ENCODE measurements at regions not wholly inside any gene's neighbourhood (a gene's known extent, or its start where the extent isn't known, plus 50 kb on each side); places are given as distances from the start of the nearest gene placed in this dataset.
A peak's percentile ranks its signal among the peaks of the same experiment; 100 is the strongest.

GRCh38 chr2:60661073-60661738, 94.9 kb upstream of the PAPOLG start:
- no peak for TF ChIP-seq POLR2A (IDR thresholded peaks at IDR 0.05)
- no peak for TF ChIP-seq CTCF (IDR thresholded peaks at IDR 0.05)
- no peak overlapping the region for H3K4me3 ChIP-seq
- no peak overlapping the region for H3K27ac ChIP-seq
- H3K36me3 ChIP-seq (replicated peaks in 1 of 2; ENCODE audit: insufficient read depth in 1 of 2, low read depth in 2 of 2): no peaks in the 10 kb centered on the region
- H3K4me1 ChIP-seq: no peaks in the 10 kb centered on the region
- intact Hi-C loops (cut with DNase I): no loop called here
- H3K27me3 ChIP-seq: no peaks in the 10 kb centered on the region
- no peak for ATAC-seq
- H3K9me3 ChIP-seq: no peaks in the 10 kb centered on the region
- 87 to 100% methylated on average over 1 of the region's 1 CpG for WGBS, 2 donors
- no peak for DNase-seq

GRCh38 chr2:60662781-60663180, 93.3 kb upstream of the PAPOLG start:
- Histone ChIP-seq H3K27me3 (no peaks in the 10 kb centered on the region), H3K4me1 (no peaks in the 10 kb centered on the region), H3K9me3 (no peaks in the 10 kb centered on the region), H3K36me3 (replicated peaks in 1 of 2; ENCODE audit: insufficient read depth in 1 of 2, low read depth in 2 of 2) (no peaks in the 10 kb centered on the region), H3K27ac (no peak overlapping the region), H3K4me3 (no peak overlapping the region)
- TF ChIP-seq POLR2A (IDR thresholded peaks at IDR 0.05) (no peak), CTCF (IDR thresholded peaks at IDR 0.05) (no peak)
- no peak for ATAC-seq
- no peak for DNase-seq
- intact Hi-C loops (cut with DNase I): no loop called here

GRCh38 chr2:60671966-60672365, 84.1 kb upstream of the PAPOLG start:
- WGBS, 2 donors: 68 to 74% methylated on average over 6 of the region's 6 CpGs

GRCh38 chr2:60674524-60675165, 81.4 kb upstream of the PAPOLG start:
- DNase-seq (peak; percentile 83 to 92 (median 88)), ATAC-seq (peak; percentile 93)
- 17 to 22% methylated on average over 9 of the region's 9 CpGs for WGBS, 2 donors
- Histone ChIP-seq H3K9me3 (no peaks in the 10 kb centered on the region), H3K27me3 (no peaks in the 10 kb centered on the region), H3K4me3 (no peak overlapping the region), H3K36me3 (replicated peaks in 1 of 2; ENCODE audit: insufficient read depth in 1 of 2, low read depth in 2 of 2) (no peaks in the 10 kb centered on the region), H3K27ac (no peak overlapping the region), H3K4me1 (peaks cover 13% of the 10 kb centered on the region)
- intact Hi-C loops (cut with DNase I): no loop called here
- TF ChIP-seq POLR2A (IDR thresholded peaks at IDR 0.05): no peak
- TF ChIP-seq CTCF (IDR thresholded peaks at IDR 0.05): peak; percentile 72 to 93 (median 79)

More at GRCh38 chr2:60671966-60672365, 84.1 kb upstream of the PAPOLG start:
- Histone ChIP-seq H3K4me3 (no peak overlapping the region), H3K27ac (no peak overlapping the region), H3K4me1 (peaks cover 2% of the 10 kb centered on the region), H3K9me3 (no peaks in the 10 kb centered on the region), H3K27me3 (no peaks in the 10 kb centered on the region), H3K36me3 (replicated peaks in 1 of 2; ENCODE audit: insufficient read depth in 1 of 2, low read depth in 2 of 2) (no peaks in the 10 kb centered on the region)
- DNase-seq (no peak), ATAC-seq (no peak)
- TF ChIP-seq POLR2A (IDR thresholded peaks at IDR 0.05) (no peak), CTCF (IDR thresholded peaks at IDR 0.05) (no peak)
- intact Hi-C loops (cut with DNase I): no loop called here

GRCh38 chr2:60675301-60675700, 80.8 kb upstream of the PAPOLG start:
- intact Hi-C loops (cut with DNase I): no loop called here
- WGBS, 2 donors: 51 to 57% methylated on average over 3 of the region's 3 CpGs

More at GRCh38 chr2:60675301-60675700, 80.8 kb upstream of the PAPOLG start:
- Histone ChIP-seq H3K27me3 (no peaks in the 10 kb centered on the region), H3K27ac (no peak overlapping the region), H3K4me3 (no peak overlapping the region), H3K4me1 (peaks cover 13% of the 10 kb centered on the region), H3K9me3 (no peaks in the 10 kb centered on the region), H3K36me3 (replicated peaks in 1 of 2; ENCODE audit: insufficient read depth in 1 of 2, low read depth in 2 of 2) (no peaks in the 10 kb centered on the region)
- DNase-seq (no peak), ATAC-seq (no peak)
- TF ChIP-seq CTCF (IDR thresholded peaks at IDR 0.05) (no peak), POLR2A (IDR thresholded peaks at IDR 0.05) (no peak)

Data from body of pancreas (tissue), 4 donors.